GDM1 (cell line): ENCODE measurements at regions not wholly inside any gene's neighbourhood (a gene's known extent, or its start where the extent isn't known, plus 50 kb on each side); places are given as distances from the start of the nearest gene placed in this dataset.

Source experiments
- DNase-seq: peaks from one replicate; lab custom pipeline; 2025; lab: John Stamatoyannopoulos, UW

DNA sequence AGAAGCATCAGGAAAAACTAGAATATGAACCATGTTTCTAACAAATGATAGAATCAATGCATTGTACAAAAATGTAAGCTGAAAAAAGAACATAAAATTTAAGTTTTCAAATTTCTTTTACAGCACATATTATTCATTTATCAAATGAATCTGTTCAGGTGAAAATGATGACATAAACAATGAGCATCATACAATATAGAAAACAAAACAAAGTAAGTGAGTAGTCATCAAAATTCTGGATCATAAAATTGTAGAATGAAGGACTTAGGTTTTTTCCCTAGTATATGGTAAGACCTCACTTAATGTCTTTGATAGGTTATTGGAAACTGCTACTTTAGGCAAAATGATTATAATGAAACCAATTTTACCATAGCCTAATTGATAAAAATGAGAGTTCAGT is 427.0 kb upstream of the KCNH7 start:
- no peak for DNase-seq

DNA sequence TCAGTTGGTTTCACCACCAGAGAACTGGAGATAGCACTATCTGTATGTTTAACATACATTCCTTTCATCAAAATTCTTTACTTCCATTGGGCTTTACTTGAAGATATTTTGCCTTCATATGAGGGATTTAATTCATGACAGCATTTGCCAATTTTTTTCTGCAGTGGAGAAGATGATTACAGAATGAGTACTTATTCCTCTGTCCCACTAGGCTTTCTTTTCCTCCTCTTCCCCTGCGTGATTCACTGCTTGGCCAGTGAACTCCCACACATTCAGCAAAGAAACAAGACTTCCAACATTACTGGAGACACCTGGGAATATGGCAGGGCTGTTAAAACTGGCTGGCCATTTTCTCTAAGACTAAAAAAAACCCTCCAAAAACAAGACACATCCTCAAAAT is 425.8 kb upstream of the KCNH7 start:
- DNase-seq, result no peak

DNA sequence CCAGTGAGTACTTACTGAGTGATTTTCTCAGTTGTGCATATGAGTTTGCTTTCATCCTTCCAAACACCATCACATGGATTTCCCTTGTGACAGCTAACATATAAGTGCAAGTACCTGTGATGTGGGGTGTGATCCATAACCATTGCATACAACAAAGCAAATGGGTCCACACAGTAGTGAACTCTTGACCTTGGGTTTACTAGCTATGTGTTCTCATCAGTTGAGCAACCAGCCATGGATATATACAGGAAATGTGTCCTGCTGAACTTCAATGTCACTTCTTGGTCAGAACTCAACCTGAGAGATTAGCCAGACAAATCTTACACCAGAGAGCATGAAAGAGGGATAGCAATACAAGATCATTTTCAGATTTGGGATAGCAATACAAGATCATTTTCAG is 420.9 kb upstream of the KCNH7 start:
- DNase-seq, result no peak

DNA sequence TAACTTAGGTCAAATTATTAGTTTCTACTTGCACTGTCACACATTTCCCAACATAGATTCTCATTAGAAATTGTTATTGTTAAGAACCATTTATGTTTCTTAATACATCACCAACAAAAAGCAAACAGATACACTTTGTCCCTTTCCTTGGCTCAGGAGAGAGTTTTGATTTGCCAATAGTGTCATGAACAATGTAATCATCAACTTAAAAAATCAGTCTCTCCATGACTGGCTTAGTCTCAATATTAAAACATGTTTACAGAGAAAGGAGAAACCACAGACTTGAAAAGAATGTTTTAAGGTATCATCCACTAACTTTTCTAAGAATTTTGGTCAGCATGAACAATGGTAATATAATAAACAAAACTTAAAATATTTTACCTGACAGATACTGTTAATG is 416.5 kb upstream of the KCNH7 start:
- DNase-seq, result no peak

DNA sequence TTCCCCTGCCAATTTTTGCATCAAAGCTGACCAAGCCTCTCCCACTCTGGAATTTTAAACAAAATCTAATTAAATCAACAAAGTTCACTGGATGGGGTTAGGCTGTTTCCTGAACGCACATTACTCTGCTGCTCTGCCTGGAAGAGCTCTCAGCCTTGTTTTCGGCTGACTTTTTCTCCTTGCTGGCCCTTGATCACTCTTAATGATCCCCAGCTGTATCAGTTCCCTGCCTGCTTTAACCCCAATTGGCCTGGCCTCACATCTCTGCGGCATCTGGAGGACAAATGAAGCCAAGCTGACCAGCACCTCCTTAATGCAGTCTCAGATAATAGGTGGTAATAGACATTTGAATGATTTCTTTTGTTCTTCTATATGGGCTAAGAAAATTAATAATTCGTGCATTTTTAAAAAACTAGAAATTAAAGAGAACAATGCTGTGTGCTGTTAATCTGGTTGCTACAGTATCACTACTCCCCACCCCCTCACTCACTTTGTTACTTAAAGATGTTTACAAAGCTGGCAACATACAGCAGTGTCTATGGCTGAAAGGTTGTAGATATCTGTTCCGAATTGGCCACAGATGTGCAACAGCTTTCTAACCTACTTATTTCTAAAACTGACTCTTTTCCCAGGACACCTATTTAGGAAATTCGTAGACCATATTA is 415.2 kb upstream of the KCNH7 start:
- DNase-seq, result no peak

DNA sequence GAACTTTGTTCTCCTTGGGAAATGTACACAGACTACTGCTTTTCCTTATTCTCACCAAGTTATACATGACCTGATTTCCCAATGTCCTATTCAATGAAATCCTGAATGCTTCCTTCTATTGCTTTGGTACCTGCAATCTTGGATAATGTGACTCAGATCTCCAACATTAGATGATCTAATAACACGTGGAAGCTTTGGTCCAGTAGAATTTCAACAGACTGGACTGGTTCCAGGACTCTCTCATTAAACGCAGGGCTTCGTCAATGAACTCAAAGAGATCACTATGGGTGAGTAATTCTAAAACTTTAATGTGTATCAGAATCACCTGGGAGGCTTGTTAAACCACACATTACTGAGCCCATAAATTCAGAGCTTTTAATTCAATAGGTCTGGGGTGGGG is 413.6 kb upstream of the KCNH7 start:
- DNase-seq, result no peak

DNA sequence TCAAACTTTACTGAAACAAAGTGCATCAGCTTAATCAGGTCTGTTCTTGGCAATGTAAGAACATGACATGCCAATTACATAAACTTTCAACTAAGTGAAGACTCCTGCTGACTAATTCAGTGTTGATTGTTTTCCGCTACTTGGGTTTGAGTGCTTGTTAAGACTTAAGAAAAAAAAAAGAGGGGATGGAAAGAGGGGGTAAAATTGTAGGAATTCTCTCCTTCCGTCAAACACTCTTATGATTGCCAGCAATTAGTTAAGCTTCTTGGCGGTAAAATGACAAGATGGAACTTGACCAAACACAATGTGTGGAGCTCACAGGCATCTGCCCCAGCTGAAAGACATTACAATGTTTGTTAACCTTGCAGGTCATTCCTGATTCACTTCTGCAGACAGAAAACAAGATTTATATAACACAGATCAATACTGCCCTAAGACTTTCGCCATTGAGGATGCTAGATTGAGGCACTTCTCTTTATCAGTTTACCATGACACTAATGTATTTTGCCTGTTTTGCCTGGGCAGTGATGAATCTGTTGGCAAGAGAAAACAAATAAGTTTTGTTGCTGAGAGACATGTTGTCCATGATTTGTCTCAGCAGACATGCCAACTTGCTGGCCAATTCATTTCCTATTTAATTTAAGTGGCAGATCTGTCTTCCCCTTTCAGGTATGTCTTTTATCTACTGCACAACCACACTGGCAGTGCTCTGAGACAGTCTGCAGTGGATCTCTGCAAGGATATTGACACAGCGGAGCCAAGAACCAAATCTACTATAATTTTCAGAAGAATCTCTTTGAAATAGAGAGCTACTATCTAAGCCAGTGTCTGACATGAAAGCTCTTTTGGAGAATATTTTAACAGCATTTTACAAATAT is 410.0 kb upstream of the KCNH7 start:
- no peak for DNase-seq

DNA sequence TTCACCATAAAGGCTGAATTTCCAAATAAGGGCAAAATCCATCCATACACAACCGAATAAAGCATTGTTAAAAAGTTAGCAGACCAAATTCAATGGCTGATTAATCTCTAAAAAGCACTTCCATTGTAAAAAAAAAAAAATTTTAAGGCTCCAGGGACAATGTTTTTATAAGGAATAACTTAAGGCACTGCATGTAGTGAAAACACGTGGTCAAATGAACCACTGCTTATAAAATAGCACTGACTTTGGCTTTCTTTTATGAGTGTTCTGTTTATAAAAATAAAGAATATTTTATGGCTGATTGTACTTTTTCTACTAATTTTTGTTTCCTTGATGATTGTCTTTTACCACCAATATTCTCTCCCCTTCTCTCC is 409.3 kb upstream of the KCNH7 start:
- no peak for DNase-seq

DNA sequence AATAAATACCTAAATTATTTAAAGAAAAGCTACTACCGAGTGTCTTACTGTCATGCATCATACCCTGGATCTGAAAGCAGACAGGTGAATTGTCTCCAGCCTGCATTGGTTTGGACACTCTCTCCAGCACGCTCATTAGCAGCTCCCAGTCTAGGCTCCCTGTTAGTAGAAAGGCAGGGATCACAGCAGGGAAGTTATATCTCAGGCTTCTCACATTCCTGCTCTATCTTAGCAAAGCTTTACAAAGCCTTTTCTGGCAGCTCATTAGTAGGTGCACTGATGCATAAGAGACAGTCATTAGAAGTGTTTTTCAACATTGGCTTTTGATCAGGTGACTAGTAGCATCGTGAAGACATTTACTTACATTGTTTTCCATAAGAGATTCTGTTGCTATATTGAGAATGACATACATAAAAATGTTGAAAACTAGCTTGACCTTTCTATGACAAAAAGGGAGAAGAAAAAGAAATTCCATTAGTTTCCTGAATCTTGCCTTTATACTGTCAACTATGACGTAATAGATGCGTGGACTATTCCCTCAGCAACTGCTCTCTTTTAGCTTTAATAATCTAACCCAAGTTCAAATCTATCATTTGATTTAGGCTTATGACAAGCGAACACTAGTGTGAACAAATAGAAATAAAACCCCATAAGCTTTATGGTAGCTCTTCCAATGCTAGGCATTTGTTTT is 408.7 kb upstream of the KCNH7 start:
- no peak for DNase-seq

DNA sequence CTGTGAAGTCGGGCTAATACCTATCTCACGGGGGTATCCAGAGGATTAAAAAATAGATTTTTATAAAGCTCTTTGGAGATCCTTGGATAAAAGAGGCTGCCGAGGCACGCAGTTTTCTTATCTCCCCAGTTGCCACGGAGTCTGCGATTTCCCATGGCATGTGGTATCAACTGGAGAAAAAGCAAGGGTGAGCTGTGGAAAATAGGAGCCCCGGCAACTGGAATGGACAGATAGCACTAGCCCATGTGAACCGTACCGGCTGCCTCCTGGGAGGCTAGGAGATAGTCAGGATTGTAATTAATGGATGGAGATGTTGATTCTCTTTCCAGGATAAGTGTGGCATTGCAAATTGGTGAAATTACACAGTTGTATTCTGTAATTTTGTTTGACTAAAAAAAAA is 407.6 kb upstream of the KCNH7 start:
- DNase-seq, result no peak

DNA sequence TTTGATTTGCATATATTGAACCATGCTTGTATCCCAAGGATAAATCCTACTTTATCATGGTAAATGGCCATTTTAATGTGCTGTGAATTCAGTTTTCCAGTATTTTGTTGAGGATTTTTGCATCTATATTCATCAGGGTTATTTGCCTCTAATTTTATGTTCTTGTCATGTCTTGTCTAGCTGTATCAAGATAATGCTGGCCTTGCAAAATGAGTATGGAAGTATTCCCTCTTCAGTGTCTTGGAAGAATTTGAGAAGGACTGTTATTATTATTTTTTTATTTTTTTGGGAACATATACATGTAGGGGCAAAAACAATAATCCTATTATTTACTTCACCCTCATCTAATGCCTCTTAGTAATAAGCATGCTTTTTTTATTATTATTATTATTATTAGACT is 398.0 kb upstream of the KCNH7 start:
- DNase-seq, result no peak

DNA sequence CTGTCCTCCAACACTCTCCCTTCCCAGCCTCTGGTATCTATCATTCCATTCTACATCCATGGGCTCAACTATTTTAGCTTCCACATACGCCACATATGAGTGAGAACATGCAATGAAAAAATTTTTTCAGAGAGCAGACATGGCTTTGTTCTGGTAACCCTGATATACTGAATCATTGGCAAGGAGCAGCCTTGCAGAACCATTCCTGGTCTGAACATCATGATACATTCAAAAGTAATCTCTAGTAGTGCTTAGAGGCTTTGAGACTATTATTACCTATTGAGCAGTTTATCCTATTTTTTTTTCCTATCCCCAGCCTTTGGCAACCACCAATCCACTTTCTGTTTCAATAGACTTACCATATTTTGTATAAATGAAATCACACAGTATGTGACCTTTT is 393.1 kb upstream of the KCNH7 start:
- DNase-seq, result no peak

DNA sequence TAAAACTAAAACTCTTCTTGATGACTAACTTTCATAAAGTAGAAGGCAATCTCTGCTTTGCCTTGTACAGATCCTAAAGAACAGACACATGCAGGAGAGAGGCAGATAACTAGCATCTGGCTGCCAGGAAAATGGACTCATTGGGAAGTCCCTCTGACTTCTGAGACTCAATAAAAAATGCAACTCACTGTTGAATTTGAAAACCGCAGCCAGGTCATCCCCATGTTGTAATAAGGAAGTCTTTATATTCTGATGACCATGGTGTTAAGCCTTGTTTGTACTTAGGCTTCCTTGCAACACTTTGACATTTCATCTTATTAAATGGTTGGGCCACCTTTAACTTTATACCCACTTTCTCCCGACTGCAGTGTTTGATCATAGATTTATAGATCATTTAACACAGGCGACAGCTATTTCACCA is 375.1 kb upstream of the KCNH7 start:
- no peak for DNase-seq

DNA sequence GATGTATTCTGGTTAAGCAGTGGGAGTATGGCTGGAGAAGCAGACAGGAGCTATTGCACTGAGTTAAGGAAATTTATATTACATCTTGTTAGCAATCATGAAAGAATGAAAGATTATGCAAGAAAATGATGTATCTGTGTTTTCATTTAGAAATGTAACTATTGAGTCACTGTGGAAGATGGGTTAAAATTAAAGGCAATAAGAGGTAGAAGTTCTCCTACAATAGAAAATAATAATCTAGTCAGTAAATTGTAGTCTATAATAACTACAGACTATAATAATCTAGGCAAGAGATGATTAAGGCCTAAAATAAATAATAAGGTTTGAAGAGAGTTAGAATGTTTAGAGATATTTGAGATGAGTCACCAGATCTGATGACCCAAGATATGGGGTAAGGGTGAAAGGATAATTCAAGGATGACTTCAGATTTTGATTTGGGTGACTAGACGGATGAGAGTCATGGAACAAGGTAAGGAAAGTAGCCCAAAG is 371.9 kb upstream of the KCNH7 start:
- no peak for DNase-seq

DNA sequence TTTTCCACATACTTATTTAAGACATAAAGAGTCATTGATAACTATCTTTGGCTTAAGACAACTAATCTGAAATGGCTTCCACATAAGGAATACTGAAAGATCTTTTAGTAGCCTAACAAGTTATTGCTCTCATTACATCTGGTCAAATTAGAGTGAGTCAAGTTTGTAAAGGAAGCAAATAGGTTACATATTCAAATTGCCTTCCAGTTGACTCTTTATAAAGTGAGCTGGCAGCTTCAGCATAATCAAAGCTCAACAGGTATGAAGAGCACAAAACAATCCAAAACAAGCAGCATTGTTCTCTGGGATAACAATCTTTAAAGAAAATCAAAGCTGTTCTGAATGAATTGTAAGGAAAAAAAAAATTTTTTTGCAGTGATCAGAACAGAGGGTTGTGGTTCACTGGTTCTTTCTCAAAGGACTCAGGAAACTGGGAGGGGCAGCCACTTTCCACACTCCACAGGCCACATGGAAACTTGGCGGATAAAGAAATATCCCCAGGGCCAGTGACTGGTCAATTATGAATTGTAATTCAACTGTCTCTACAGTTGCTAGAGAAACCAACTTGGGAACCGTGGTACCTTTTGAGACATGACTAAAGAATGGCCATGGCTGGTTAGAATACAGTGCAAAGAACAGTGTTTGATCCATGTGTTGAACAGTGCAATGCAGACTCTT is 369.3 kb upstream of the KCNH7 start:
- DNase-seq, result no peak

DNA sequence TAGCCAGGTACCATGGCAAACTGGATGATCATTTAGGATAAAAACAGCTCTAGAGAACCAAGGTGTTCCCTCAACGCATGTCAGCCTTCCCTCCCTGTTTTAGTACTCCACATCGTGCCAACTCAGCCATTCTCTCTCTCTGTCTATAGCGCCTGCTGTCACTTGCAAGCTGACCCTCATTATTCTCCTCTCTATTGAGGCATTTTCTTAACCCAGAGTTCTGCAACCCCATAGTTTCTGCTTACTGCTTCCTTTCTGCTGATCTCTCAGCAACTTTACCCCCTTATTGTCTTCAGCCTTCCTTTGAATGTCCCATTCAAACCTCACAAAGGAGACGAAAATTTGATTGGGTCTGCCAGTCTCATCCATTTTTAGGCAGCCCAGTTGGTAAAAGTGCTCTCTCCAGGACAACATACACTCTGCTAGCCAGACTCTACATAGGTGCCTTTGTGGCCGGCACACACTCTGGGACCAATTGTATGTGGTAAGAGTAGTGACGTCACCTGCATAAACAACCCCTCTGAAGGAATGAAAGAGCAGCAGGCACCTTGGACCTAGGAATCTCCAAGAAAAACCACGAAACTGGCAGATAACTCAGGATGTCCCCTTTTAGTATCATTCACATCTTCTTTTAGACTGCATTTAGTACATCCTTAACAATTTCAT is 367.2 kb upstream of the KCNH7 start:
- no peak for DNase-seq

DNA sequence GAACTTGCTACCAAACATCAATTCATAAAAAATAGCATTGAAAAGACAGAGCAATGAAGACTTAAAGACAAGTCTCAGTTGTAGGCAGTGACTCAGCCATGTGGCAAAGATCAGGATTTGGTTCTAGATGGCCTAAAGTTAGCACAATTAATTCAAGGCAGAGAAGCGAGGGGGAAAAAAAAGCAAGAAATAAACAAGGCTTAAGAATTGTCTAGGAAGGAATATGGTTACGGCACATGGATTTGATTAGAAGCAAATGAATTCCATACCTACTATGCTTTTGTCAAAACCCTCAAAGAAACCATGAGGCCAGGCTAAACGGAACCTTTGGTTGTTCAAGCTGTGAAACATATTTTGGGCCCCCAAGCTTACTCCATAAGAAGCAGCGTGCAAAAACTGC is 362.2 kb upstream of the KCNH7 start:
- DNase-seq, result no peak

DNA sequence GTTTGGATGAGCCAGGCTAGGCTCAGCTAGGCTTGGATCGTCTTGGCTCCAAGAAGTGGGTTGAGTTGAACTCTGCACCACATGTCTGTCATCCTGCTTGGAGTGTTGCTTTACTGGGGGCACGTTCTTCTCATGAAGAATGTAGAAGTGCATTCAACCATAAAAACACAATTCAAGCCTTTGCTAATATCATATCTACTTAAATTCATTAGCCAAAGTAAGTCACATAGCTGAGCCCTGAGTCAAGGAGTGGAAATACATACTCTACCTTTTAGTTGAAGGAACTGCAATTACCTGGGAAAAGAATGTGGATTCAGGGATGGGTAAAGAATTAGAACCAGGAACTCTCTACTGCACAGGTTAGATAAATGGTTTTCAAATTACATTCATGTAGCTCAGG is 360.4 kb upstream of the KCNH7 start:
- DNase-seq, result no peak

DNA sequence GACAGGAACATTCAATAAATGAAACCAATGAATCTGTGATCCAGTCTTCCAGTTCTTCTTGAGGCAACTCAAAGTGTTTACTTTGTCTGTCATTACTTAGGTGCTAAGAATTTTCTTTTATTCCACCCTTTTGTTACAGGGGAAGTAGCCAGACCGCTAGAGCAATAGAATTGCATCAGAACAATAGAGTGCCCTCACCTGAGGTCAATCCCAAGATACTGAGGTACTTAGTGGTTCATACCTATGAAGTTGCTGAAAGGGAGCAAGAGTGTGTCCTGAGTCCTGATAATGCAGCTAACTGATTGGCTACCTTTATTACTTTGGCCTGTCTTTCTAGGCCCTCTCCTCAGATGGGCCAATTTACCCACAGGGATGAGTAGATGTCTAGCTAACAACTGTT is 359.4 kb upstream of the KCNH7 start:
- no peak for DNase-seq

DNA sequence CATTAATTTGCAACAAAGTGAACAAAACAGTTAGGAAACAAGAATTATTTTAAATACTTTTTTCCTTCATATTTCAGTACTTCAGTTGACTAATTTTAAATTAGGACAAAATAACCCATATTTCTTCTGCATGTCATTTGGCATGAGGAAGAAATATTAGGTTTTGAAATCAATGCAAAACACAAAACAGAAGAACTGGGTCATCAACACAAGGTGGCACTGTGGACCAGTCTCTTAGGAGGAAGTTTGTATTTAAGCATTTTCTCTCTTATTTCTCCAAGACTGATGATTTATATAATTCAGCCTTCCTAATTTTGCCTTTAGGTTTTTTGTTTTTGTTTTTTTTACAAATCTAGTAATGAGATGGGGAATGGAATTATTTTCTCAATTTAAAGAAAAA is 352.8 kb upstream of the KCNH7 start:
- DNase-seq, result no peak

DNA sequence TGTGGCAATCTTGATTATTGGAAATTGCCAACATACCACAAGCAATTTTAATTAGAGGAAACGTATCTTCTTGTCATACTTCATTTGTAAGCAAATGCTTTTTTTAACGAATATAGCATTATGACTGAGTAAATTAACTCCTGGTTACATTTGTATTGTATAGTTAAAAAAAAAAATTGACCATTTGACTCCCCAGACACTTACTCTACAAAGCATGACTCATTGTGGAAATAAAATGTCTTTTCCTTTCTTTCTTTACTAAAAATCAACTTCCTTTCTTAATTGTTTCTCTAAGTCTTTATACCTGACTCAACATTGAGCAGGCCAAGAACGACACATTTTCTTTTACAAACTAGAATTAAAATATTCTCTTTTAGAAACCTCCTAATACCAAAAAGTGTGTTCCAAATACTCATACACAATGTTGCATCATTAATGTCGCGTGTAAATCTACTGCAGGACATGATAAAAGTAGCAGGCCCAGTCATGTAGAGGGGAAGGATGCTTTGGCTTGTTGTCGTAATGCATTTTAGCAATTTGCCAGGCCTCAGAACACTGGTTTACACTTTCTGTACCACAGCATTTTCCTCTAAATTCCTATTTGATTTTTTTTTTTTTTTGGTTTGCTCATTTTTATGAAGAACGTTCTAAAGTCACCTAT is 349.6 kb upstream of the KCNH7 start:
- no peak for DNase-seq
